ENCODE measurements at regions not wholly inside any gene's neighbourhood (a gene's known extent, or its start where the extent isn't known, plus 50 kb on each side); places are given as distances from the start of the nearest gene placed in this dataset.

- Histone ChIP-seq H3K79me2 (ENCODE audit: control insufficient read depth, insufficient read depth, low read length) (no peaks in the 10 kb centered on the region), H4K20me1 (replicated peaks; ENCODE audit: control insufficient read depth, extremely low read depth, insufficient read depth, low read length) (no peaks in the 10 kb centered on the region), H3K9me3 (replicated peaks; ENCODE audit: control insufficient read depth, insufficient read depth, low read length) (no peaks in the 10 kb centered on the region), H3K27ac (ENCODE audit: insufficient read depth, low read depth, low read length) (no peak overlapping the region), H3K4me2 (ENCODE audit: insufficient read depth, low read length) (no peak overlapping the region), H3K9ac (replicated peaks; ENCODE audit: extremely low read depth, insufficient read depth, low read length) (no peak overlapping the region), H3K4me3 (replicated peaks in 1 of 3; ENCODE audit: insufficient read depth in 1 of 3, low read depth in 1 of 3, low read length in 3 of 3) (no peak overlapping the region), H3K36me3 (ENCODE audit: control insufficient read depth in 2 of 2, extremely low read depth in 1 of 2, insufficient read depth in 2 of 2, low read length in 2 of 2) (no peaks in the 10 kb centered on the region), H3K27me3 (ENCODE audit: control insufficient read depth in 2 of 2, insufficient read depth in 2 of 2, low read length in 2 of 2) (no peaks in the 10 kb centered on the region), H3K4me1 (ENCODE audit: control insufficient read depth, extremely low read depth, insufficient read depth, low read length) (no peaks in the 10 kb centered on the region), H2AFZ (ENCODE audit: low read depth, low read length) (no peak overlapping the region), H3K9me1 (replicated peaks; ENCODE audit: control insufficient read depth, extremely low read depth, insufficient read depth, low read length) (no peaks in the 10 kb centered on the region)
- intact Hi-C loops (cut with micrococcal nuclease) = no loop called here
- DNase-seq (ENCODE audit: low read depth, low spot score) = no peak
- TF ChIP-seq MAX (IDR thresholded peaks at IDR 0.05; ENCODE audit: insufficient read depth, insufficient read length) = no peak
- TF ChIP-seq, protein P1, sequence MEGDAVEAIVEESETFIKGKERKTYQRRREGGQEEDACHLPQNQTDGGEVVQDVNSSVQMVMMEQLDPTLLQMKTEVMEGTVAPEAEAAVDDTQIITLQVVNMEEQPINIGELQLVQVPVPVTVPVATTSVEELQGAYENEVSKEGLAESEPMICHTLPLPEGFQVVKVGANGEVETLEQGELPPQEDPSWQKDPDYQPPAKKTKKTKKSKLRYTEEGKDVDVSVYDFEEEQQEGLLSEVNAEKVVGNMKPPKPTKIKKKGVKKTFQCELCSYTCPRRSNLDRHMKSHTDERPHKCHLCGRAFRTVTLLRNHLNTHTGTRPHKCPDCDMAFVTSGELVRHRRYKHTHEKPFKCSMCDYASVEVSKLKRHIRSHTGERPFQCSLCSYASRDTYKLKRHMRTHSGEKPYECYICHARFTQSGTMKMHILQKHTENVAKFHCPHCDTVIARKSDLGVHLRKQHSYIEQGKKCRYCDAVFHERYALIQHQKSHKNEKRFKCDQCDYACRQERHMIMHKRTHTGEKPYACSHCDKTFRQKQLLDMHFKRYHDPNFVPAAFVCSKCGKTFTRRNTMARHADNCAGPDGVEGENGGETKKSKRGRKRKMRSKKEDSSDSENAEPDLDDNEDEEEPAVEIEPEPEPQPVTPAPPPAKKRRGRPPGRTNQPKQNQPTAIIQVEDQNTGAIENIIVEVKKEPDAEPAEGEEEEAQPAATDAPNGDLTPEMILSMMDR (IDR thresholded peaks at IDR 0.05; ENCODE audit: extremely low read depth in 1 of 2, insufficient read depth in 1 of 2, low read depth in 1 of 2, low read length in 2 of 2) = no peak
- no peak for TF ChIP-seq GATA2 (IDR thresholded peaks at IDR 0.05; ENCODE audit: insufficient read depth, insufficient read length, low read depth, low read length)
- TF ChIP-seq EZH2 (IDR thresholded peaks at IDR 0.05; ENCODE audit: borderline replicate concordance, low read depth, low read length, severe bottlenecking) = no peak
- TF ChIP-seq POLR2AphosphoS5 (IDR thresholded peaks at IDR 0.05; ENCODE audit: insufficient read depth, low read depth, low read length) = no peak
- TF ChIP-seq MYC (IDR thresholded peaks at IDR 0.05; ENCODE audit: low read depth, low read length) = no peak
- TF ChIP-seq POLR2A (IDR thresholded peaks at IDR 0.05; ENCODE audit: low read depth, low read length) = no peak
- no peak for TF ChIP-seq FOS (IDR thresholded peaks at IDR 0.05; ENCODE audit: borderline replicate concordance, insufficient read depth, low read length)
- no peak for TF ChIP-seq JUN (IDR thresholded peaks at IDR 0.05; ENCODE audit: borderline replicate concordance, insufficient read depth, insufficient read length, low read depth)
- dilution Hi-C loops (cut with MboI; ENCODE audit: extremely low pct_ligation_motif_present, low sequenced_read_pairs) = no loop called here
- BruUV-seq (replicated peaks) = no TSS peak
- no peak for FAIRE-seq
- ChIA-PET POLR2A (no interaction called here), CTCF (no interaction called here)
Observed at GRCh38 chr2:201558232-201558631, 85.1 kb downstream of the TMEM237 start.
